ENCODE measurements at regions not wholly inside any gene's neighbourhood (a gene's known extent, or its start where the extent isn't known, plus 50 kb on each side); places are given as distances from the start of the nearest gene placed in this dataset.

DNA sequence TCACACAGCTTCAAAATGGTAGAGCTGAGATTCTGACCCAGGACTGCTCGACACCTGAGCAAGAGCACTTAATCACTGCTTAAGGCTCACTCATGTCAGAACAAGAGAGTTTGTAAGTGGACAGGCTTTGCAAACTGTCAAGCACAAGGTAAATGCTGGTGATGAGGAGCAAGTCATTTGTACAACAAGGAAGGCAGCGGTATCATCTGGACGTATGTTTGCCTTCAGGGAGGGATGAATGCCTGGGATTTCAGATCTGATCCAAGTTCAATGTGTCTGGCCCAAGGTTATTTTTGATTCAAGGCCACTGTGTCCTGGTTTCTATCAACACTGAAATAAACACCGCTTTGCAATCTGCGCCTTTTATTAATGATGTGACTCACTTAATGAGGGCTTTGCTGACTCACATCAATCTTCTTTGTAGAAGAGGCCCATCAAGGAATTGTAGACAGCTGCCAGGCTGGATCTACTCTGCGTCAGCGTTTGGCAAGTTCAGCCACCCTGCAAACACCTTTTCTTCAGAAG is 174.4 kb upstream of the HS3ST3A1 start (continued):
- TF ChIP-seq, protein P1, sequence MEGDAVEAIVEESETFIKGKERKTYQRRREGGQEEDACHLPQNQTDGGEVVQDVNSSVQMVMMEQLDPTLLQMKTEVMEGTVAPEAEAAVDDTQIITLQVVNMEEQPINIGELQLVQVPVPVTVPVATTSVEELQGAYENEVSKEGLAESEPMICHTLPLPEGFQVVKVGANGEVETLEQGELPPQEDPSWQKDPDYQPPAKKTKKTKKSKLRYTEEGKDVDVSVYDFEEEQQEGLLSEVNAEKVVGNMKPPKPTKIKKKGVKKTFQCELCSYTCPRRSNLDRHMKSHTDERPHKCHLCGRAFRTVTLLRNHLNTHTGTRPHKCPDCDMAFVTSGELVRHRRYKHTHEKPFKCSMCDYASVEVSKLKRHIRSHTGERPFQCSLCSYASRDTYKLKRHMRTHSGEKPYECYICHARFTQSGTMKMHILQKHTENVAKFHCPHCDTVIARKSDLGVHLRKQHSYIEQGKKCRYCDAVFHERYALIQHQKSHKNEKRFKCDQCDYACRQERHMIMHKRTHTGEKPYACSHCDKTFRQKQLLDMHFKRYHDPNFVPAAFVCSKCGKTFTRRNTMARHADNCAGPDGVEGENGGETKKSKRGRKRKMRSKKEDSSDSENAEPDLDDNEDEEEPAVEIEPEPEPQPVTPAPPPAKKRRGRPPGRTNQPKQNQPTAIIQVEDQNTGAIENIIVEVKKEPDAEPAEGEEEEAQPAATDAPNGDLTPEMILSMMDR (IDR thresholded peaks at IDR 0.05; ENCODE audit: low read depth, low read length, missing input control): no peak
- TF ChIP-seq GABPA (IDR thresholded peaks at IDR 0.05 in 1 of 2, conservative IDR thresholded peaks at IDR 0.05 in 1 of 2): no peak

DNA sequence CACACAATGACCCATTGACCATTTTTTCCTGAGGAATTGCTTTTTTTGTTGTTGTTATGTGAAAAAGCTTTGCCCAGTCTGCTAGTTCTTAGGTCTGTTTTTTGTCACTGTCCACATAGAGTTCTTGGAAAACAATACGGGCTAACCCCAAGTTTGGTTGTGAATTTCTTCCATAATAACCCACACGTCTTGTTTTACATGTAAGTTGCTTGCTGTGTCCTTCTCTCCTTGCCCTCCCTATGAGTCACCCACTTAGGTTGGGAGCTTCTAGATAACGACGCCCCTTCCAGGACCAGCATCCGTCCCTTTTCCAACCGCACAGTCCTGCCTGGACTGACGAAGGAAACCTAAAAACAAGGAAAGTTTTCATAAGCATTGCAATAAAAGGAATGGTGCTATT is 175.3 kb upstream of the HS3ST3A1 start:
- Histone ChIP-seq H3K9me3 (ENCODE audit: control insufficient read depth in 4 of 4, low read length in 3 of 4) (no peaks in the 10 kb centered on the region), H3K36me3 (ENCODE audit: control insufficient read depth in 4 of 4, insufficient read depth in 3 of 4, low read depth in 1 of 4, low read length in 3 of 4) (no peaks in the 10 kb centered on the region), H3K27me3 (ENCODE audit: control insufficient read depth in 4 of 4, insufficient read depth in 4 of 4, low read length in 3 of 4) (no peaks in the 10 kb centered on the region), H3K9ac (ENCODE audit: low read depth in 1 of 2, low read length in 2 of 2) (no peak overlapping the region), H3K4me3 (ENCODE audit: low read depth in 1 of 3, low read length in 3 of 3) (no peak overlapping the region), H3K4me1 (ENCODE audit: control insufficient read depth in 4 of 4, insufficient read depth in 4 of 4, low read length in 3 of 4) (no peaks in the 10 kb centered on the region), H3K27ac (ENCODE audit: low read depth in 1 of 2, low read length in 2 of 2) (no peak overlapping the region)
- WGBS: 92% methylated on average over 7 of the region's 7 CpGs
- DNase-seq (ENCODE audit: low spot score): no peak
- TF ChIP-seq JUND (IDR thresholded peaks at IDR 0.05) (no peak), SP1 (IDR thresholded peaks at IDR 0.05) (no peak), RAD21 (IDR thresholded peaks at IDR 0.05) (no peak), EGR1 (IDR thresholded peaks at IDR 0.05; ENCODE audit: low read depth in 2 of 2) (no peak), HNF4G (IDR thresholded peaks at IDR 0.05) (no peak), FOXA1 (IDR thresholded peaks at IDR 0.05) (no peak), TAF1 (conservative IDR thresholded peaks at IDR 0.05) (no peak), HNF4A (conservative IDR thresholded peaks at IDR 0.05) (no peak), YY1 (IDR thresholded peaks at IDR 0.05) (no peak)
- TF ChIP-seq, protein P2, sequence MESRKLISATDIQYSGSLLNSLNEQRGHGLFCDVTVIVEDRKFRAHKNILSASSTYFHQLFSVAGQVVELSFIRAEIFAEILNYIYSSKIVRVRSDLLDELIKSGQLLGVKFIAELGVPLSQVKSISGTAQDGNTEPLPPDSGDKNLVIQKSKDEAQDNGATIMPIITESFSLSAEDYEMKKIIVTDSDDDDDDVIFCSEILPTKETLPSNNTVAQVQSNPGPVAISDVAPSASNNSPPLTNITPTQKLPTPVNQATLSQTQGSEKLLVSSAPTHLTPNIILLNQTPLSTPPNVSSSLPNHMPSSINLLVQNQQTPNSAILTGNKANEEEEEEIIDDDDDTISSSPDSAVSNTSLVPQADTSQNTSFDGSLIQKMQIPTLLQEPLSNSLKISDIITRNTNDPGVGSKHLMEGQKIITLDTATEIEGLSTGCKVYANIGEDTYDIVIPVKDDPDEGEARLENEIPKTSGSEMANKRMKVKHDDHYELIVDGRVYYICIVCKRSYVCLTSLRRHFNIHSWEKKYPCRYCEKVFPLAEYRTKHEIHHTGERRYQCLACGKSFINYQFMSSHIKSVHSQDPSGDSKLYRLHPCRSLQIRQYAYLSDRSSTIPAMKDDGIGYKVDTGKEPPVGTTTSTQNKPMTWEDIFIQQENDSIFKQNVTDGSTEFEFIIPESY (IDR thresholded peaks at IDR 0.05): no peak

- DNase-seq (ENCODE audit: low spot score): no peak
- no peaks in the 10 kb centered on the region for H3K9me3 ChIP-seq (ENCODE audit: control insufficient read depth in 4 of 4, low read length in 3 of 4)
- WGBS: 80% methylated on average over 7 of the region's 7 CpGs
- no peaks in the 10 kb centered on the region for H3K27me3 ChIP-seq (ENCODE audit: control insufficient read depth in 4 of 4, insufficient read depth in 4 of 4, low read length in 3 of 4)
- H3K36me3 ChIP-seq (ENCODE audit: control insufficient read depth in 4 of 4, insufficient read depth in 3 of 4, low read depth in 1 of 4, low read length in 3 of 4): no peaks in the 10 kb centered on the region
- no peak overlapping the region for H3K27ac ChIP-seq (ENCODE audit: low read depth in 1 of 2, low read length in 2 of 2)
- TF ChIP-seq NR2F2 (IDR thresholded peaks at IDR 0.05) (no peak), GABPA (IDR thresholded peaks at IDR 0.05 in 1 of 2, conservative IDR thresholded peaks at IDR 0.05 in 1 of 2) (no peak), RAD21 (IDR thresholded peaks at IDR 0.05) (no peak), YY1 (IDR thresholded peaks at IDR 0.05) (no peak), TAF1 (conservative IDR thresholded peaks at IDR 0.05) (no peak), HNF4G (IDR thresholded peaks at IDR 0.05) (no peak), HNF4A (conservative IDR thresholded peaks at IDR 0.05) (no peak)
- TF ChIP-seq, protein P3, sequence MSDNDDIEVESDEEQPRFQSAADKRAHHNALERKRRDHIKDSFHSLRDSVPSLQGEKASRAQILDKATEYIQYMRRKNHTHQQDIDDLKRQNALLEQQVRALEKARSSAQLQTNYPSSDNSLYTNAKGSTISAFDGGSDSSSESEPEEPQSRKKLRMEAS (IDR thresholded peaks at IDR 0.05): no peak
- TF ChIP-seq, protein P1 (IDR thresholded peaks at IDR 0.05; ENCODE audit: low read depth, low read length, missing input control): no peak
- TF ChIP-seq, protein P2 (IDR thresholded peaks at IDR 0.05): no peak
- H3K4me1 ChIP-seq (ENCODE audit: control insufficient read depth in 4 of 4, insufficient read depth in 4 of 4, low read length in 3 of 4): no peaks in the 10 kb centered on the region
- no peak overlapping the region for H3K4me3 ChIP-seq (ENCODE audit: low read depth in 1 of 3, low read length in 3 of 3)
- no peak overlapping the region for H3K9ac ChIP-seq (ENCODE audit: low read depth in 1 of 2, low read length in 2 of 2)
These were observed 182.8 kb upstream of the HS3ST3A1 start for GRCh38 chr17:13784434-13785095.
